ENCODE measurements at regions not wholly inside any gene's neighbourhood (a gene's known extent, or its start where the extent isn't known, plus 50 kb on each side); places are given as distances from the start of the nearest gene placed in this dataset.

DNA sequence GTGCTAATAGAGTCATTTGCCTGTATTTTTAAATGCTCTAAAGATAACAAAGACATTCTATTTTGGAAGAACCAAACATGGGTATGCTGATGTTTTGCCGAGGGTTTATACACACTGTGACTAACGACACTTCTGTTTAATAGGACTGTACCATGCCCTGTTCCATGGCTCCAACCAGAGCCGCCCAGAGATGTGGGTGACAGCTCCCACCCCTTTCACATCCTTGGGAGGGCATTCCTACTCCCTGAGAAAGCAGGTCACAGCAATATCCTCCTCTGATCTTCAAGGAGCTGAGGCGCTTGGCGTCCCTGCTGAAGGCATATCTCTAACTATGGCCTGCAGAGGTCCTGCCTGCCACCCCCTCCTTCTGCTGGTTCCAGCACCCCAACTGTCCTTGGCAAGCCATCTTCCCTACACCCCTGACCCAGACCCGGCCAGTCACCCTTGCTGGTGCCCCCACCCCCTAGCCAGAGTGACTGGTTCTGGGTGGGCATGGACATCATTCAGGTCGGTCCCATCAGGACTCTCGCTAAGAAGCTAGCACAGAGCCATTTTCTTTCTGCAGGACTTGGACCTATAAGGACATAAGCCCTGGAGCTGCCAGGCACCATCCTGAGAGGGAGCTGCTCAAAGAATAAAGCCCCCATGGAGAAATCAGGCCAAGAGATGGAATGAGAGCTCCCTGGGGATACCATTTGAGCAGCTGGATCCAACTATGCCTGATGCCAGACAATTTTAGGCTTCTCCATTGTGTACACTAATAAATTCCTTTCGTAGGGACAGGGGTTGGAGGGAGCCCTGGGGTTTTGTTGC lies 381.3 kb downstream of the CTTN start:
- no peak for DNase-seq (ENCODE audit: low spot score in 2 of 2)
- Histone ChIP-seq H3K27me3 (no peaks in the 10 kb centered on the region), H3K4me3 (no peak overlapping the region), H3K36me3 (no peaks in the 10 kb centered on the region), H3K27ac (no peak overlapping the region), H3K4me1 (no peaks in the 10 kb centered on the region), H3K9me3 (no peaks in the 10 kb centered on the region)
- no peak for TF ChIP-seq EP300 (IDR thresholded peaks at IDR 0.05)
- TF ChIP-seq, protein P1, sequence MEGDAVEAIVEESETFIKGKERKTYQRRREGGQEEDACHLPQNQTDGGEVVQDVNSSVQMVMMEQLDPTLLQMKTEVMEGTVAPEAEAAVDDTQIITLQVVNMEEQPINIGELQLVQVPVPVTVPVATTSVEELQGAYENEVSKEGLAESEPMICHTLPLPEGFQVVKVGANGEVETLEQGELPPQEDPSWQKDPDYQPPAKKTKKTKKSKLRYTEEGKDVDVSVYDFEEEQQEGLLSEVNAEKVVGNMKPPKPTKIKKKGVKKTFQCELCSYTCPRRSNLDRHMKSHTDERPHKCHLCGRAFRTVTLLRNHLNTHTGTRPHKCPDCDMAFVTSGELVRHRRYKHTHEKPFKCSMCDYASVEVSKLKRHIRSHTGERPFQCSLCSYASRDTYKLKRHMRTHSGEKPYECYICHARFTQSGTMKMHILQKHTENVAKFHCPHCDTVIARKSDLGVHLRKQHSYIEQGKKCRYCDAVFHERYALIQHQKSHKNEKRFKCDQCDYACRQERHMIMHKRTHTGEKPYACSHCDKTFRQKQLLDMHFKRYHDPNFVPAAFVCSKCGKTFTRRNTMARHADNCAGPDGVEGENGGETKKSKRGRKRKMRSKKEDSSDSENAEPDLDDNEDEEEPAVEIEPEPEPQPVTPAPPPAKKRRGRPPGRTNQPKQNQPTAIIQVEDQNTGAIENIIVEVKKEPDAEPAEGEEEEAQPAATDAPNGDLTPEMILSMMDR (IDR thresholded peaks at IDR 0.05), result no peak
- no peak for TF ChIP-seq POLR2A (IDR thresholded peaks at IDR 0.05)
- WGBS, 2 donors, result 60 to 66% methylated on average over 9 of the region's 9 CpGs

DNA sequence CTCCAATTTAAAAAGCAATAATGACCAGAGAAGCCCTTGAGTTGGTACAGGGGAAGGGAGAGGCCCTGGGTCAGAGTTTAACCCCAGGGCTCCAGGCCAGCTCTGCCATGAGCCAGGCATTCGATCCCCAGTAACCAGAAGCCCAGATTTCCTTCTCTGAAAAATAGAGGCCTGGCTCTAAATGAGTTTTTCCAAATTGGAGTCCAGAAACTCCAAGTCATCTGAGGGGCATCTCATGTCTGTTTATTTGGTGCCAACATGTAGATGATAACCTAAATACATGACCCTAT lies 381.9 kb downstream of the CTTN start:
- TF ChIP-seq EP300 (IDR thresholded peaks at IDR 0.05) (no peak), POLR2A (IDR thresholded peaks at IDR 0.05) (no peak)
- TF ChIP-seq, protein P1 (IDR thresholded peaks at IDR 0.05), result no peak
- Histone ChIP-seq H3K27me3 (no peaks in the 10 kb centered on the region), H3K36me3 (no peaks in the 10 kb centered on the region), H3K9me3 (no peaks in the 10 kb centered on the region), H3K4me3 (no peak overlapping the region), H3K4me1 (no peaks in the 10 kb centered on the region), H3K27ac (no peak overlapping the region)
- no peak for DNase-seq (ENCODE audit: low spot score in 2 of 2)
- WGBS, 2 donors, result 60 to 68% methylated on average over 1 of the region's 1 CpG

GRCh38 chr11:70782401-70782913 lies 384.1 kb downstream of the CTTN start:
- H3K9me3 ChIP-seq, result peaks cover 0 to under 1% (median 0%) of the 10 kb centered on the region in 4 donors
- H3K27me3 ChIP-seq, result no peaks in the 10 kb centered on the region
- H3K27ac ChIP-seq, result no peak overlapping the region
- no peaks in the 10 kb centered on the region for H3K4me1 ChIP-seq
- no peak overlapping the region for H3K4me3 ChIP-seq
- WGBS, 2 donors, result 76 to 81% methylated on average over 16 of the region's 16 CpGs
- TF ChIP-seq POLR2A (IDR thresholded peaks at IDR 0.05) (no peak), EP300 (IDR thresholded peaks at IDR 0.05) (no peak)
- TF ChIP-seq, protein P1 (IDR thresholded peaks at IDR 0.05), result no peak
- no peaks in the 10 kb centered on the region for H3K36me3 ChIP-seq
- no peak for DNase-seq (ENCODE audit: low spot score in 2 of 2)

GRCh38 chr11:70783356-70783755 lies 385.0 kb downstream of the CTTN start:
- DNase-seq (ENCODE audit: low spot score in 2 of 2), result no peak
- Histone ChIP-seq H3K9me3 (peaks cover 0 to 6% (median 0%) of the 10 kb centered on the region in 4 donors), H3K4me1 (no peaks in the 10 kb centered on the region), H3K36me3 (no peaks in the 10 kb centered on the region), H3K27ac (no peak overlapping the region), H3K27me3 (no peaks in the 10 kb centered on the region), H3K4me3 (no peak overlapping the region)
- WGBS, 2 donors, result 55 to 56% methylated on average over 11 of the region's 11 CpGs
- TF ChIP-seq, protein P1 (IDR thresholded peaks at IDR 0.05), result no peak
- TF ChIP-seq POLR2A (IDR thresholded peaks at IDR 0.05), result no peak
- no peak for TF ChIP-seq EP300 (IDR thresholded peaks at IDR 0.05)

DNA sequence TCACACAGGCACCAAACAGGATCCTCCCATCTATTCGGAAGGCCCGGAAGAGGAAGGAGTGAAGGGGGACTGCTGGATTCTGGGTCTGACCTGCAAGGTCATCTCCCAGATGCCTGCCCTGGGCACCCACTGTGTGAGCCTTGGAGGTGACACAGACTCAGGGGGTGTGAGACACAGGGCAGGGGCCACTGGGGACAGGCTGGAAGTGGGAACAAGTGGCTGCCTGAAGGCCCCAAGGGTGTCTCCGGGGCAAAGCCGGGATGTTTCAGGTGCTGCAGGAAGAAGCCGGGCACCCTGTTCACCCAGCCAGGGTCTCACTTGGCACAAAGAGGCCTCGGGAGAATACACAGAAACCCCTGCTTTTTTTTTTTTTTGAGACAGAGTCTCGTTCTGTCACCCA lies 385.5 kb downstream of the CTTN start:
- no peaks in the 10 kb centered on the region for H3K36me3 ChIP-seq
- no peak overlapping the region for H3K27ac ChIP-seq
- H3K4me3 ChIP-seq, result no peak overlapping the region
- DNase-seq (ENCODE audit: low spot score in 2 of 2), result no peak
- TF ChIP-seq, protein P1 (IDR thresholded peaks at IDR 0.05), result no peak
- TF ChIP-seq EP300 (IDR thresholded peaks at IDR 0.05) (no peak), POLR2A (IDR thresholded peaks at IDR 0.05) (no peak)
- H3K9me3 ChIP-seq, result peaks cover 0 to 6% (median 0%) of the 10 kb centered on the region in 4 donors
- WGBS, 2 donors, result 81 to 82% methylated on average over 7 of the region's 7 CpGs
- no peaks in the 10 kb centered on the region for H3K4me1 ChIP-seq
- H3K27me3 ChIP-seq, result no peaks in the 10 kb centered on the region
